ENCODE measurements at regions not wholly inside any gene's neighbourhood (a gene's known extent, or its start where the extent isn't known, plus 50 kb on each side); places are given as distances from the start of the nearest gene placed in this dataset.

DNA sequence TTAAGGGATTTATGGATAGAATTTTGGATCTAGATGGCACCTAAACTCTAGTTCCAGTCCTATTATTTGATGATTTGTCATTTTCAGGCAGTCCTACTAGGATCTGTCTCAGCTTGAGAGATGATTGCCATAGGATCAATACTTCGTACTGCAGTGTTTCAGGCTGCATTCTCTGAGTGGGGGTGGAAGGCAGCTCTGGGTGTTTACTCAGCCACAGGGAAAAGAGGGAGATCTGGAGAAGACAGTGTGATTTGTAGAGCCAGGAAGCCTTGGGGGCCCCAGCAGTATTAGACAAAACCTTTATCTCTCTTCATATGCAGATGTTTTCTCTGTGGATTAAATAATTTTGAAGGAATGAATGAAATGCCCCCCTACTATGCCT, 188.4 kb upstream of the SYNPR start:
- Histone ChIP-seq H3K27ac (ENCODE audit: low read depth, low read length) (no peak overlapping the region), H3K9me2 (ENCODE audit: insufficient read depth) (no peaks in the 10 kb centered on the region), H3K79me2 (ENCODE audit: insufficient read depth, low read length) (no peaks in the 10 kb centered on the region), H3K36me3 (ENCODE audit: control insufficient read depth in 1 of 2, insufficient read depth in 2 of 2, low read length in 2 of 2) (no peaks in the 10 kb centered on the region), H3K27me3 (ENCODE audit: insufficient read depth, low read length) (no peaks in the 10 kb centered on the region), H2AFZ (ENCODE audit: low read depth, low read length, poor library complexity, severe bottlenecking) (no peak overlapping the region), H3K9ac (ENCODE audit: low read length) (no peak overlapping the region), H3K4me3 (replicated peaks in 1 of 2; ENCODE audit: low read depth in 1 of 2, low read length in 2 of 2) (no peak overlapping the region), H3K4me1 (ENCODE audit: control insufficient read depth in 1 of 2, insufficient read depth in 2 of 2, low read length in 2 of 2) (no peaks in the 10 kb centered on the region), H3K9me3 (ENCODE audit: control insufficient read depth in 1 of 2, insufficient read depth in 1 of 2, low read depth in 1 of 2, low read length in 2 of 2) (no peaks in the 10 kb centered on the region), H3K4me2 (ENCODE audit: low read length) (no peak overlapping the region), H4K20me1 (ENCODE audit: insufficient read depth) (no peaks in the 10 kb centered on the region)
- ChIA-PET POLR2A (no interaction called here), CTCF (no interaction called here), RAD21 (ENCODE audit: low non-redundant PET in 1 of 2, low total read pairs in 2 of 2, uncharacterized antibody in 2 of 2, unreplicated experiment in 2 of 2) (no interaction called here)
- DNase-seq (ENCODE audit: low read depth, low spot score) (no peak), ATAC-seq (no peak)
- no TSS peak for BruUV-seq (replicated peaks)
- intact Hi-C loops (cut with micrococcal nuclease), result no loop called here
- TF ChIP-seq CEBPB (IDR thresholded peaks at IDR 0.05; ENCODE audit: low read depth) (no peak), ZNF274 (IDR thresholded peaks at IDR 0.05; ENCODE audit: low read depth, low read length) (no peak), ELF1 (IDR thresholded peaks at IDR 0.05; ENCODE audit: borderline replicate concordance, low read depth) (no peak), EGR1 (IDR thresholded peaks at IDR 0.05; ENCODE audit: low read depth) (no peak), SRF (IDR thresholded peaks at IDR 0.05; ENCODE audit: low read depth) (no peak), EZH2 (IDR thresholded peaks at IDR 0.05) (no peak), JUND (IDR thresholded peaks at IDR 0.05) (no peak), RAD21 (IDR thresholded peaks at IDR 0.05; ENCODE audit: low read depth) (no peak)
- TF ChIP-seq, protein P1, sequence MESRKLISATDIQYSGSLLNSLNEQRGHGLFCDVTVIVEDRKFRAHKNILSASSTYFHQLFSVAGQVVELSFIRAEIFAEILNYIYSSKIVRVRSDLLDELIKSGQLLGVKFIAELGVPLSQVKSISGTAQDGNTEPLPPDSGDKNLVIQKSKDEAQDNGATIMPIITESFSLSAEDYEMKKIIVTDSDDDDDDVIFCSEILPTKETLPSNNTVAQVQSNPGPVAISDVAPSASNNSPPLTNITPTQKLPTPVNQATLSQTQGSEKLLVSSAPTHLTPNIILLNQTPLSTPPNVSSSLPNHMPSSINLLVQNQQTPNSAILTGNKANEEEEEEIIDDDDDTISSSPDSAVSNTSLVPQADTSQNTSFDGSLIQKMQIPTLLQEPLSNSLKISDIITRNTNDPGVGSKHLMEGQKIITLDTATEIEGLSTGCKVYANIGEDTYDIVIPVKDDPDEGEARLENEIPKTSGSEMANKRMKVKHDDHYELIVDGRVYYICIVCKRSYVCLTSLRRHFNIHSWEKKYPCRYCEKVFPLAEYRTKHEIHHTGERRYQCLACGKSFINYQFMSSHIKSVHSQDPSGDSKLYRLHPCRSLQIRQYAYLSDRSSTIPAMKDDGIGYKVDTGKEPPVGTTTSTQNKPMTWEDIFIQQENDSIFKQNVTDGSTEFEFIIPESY (IDR thresholded peaks at IDR 0.05; ENCODE audit: extremely low read depth, insufficient replicate concordance, low read length), result no peak

DNA sequence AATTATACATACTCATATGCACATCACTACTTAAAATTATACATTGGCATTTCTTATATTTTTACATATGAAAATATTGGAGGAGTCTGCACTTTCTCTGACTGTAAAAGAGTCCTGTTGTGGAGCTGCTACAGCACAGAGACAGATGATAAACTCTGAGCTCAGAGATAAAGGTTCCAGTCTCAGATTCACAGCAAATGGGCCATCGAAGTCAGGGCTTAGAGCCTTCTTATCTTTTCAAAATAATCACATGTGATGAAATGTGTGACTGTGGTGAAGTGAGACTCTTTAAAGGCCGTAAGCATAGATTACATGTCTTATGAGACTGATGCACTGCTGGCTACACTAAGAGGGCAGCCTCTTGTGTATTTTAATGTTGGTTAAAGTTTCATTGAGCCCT, 187.5 kb upstream of the SYNPR start:
- RAD21 ChIA-PET (ENCODE audit: low non-redundant PET in 1 of 2, low total read pairs in 2 of 2, uncharacterized antibody in 2 of 2, unreplicated experiment in 2 of 2), result no interaction called here
- TF ChIP-seq CEBPB (IDR thresholded peaks at IDR 0.05; ENCODE audit: low read depth), result no peak
- no peak for TF ChIP-seq EZH2 (IDR thresholded peaks at IDR 0.05)
- no peak for TF ChIP-seq EGR1 (IDR thresholded peaks at IDR 0.05; ENCODE audit: low read depth)
- TF ChIP-seq FOSL1 (IDR thresholded peaks at IDR 0.05; ENCODE audit: low read depth), result no peak
- TF ChIP-seq SP1 (IDR thresholded peaks at IDR 0.05; ENCODE audit: low read depth), result no peak
- TF ChIP-seq POLR2A (IDR thresholded peaks at IDR 0.05; ENCODE audit: borderline replicate concordance, extremely low read depth, insufficient read depth, insufficient read length), result no peak
- no peak for TF ChIP-seq ELF1 (IDR thresholded peaks at IDR 0.05; ENCODE audit: borderline replicate concordance, low read depth)
- no peak for TF ChIP-seq JUND (IDR thresholded peaks at IDR 0.05)
- TF ChIP-seq SIN3A (IDR thresholded peaks at IDR 0.05; ENCODE audit: low read depth), result no peak
- TF ChIP-seq, protein P2, sequence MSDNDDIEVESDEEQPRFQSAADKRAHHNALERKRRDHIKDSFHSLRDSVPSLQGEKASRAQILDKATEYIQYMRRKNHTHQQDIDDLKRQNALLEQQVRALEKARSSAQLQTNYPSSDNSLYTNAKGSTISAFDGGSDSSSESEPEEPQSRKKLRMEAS (IDR thresholded peaks at IDR 0.05), result no peak
- no peak for TF ChIP-seq YY1 (IDR thresholded peaks at IDR 0.05; ENCODE audit: extremely low read depth, insufficient replicate concordance, low read depth, low read length)
- TF ChIP-seq, protein P1 (IDR thresholded peaks at IDR 0.05; ENCODE audit: extremely low read depth, insufficient replicate concordance, low read length), result no peak
- no peak for TF ChIP-seq ZNF274 (IDR thresholded peaks at IDR 0.05; ENCODE audit: low read depth, low read length)
- no peak for TF ChIP-seq CBX3 (IDR thresholded peaks at IDR 0.05; ENCODE audit: low read depth)
- TF ChIP-seq EZH2phosphoT487 (IDR thresholded peaks at IDR 0.05; ENCODE audit: borderline replicate concordance), result no peak
- TF ChIP-seq POLR2AphosphoS5 (IDR thresholded peaks at IDR 0.05; ENCODE audit: low read depth, low read length), result no peak
- TF ChIP-seq ZFX (IDR thresholded peaks at IDR 0.05), result no peak

More for the DNA sequence above, 187.5 kb upstream of the SYNPR start:
- H3K36me3 ChIP-seq (ENCODE audit: control insufficient read depth in 1 of 2, insufficient read depth in 2 of 2, low read length in 2 of 2), result no peaks in the 10 kb centered on the region
- no peaks in the 10 kb centered on the region for H3K9me3 ChIP-seq (ENCODE audit: control insufficient read depth in 1 of 2, insufficient read depth in 1 of 2, low read depth in 1 of 2, low read length in 2 of 2)
- intact Hi-C loops (cut with micrococcal nuclease), result no loop called here
- ATAC-seq (no peak), DNase-seq (ENCODE audit: low read depth, low spot score) (no peak)
- ChIA-PET CTCF (no interaction called here), POLR2A (no interaction called here)
- no peak overlapping the region for H3K9ac ChIP-seq (ENCODE audit: low read length)
- H4K20me1 ChIP-seq (ENCODE audit: insufficient read depth), result no peaks in the 10 kb centered on the region
- no peaks in the 10 kb centered on the region for H3K9me2 ChIP-seq (ENCODE audit: insufficient read depth)
- BruUV-seq (replicated peaks), result no TSS peak
- no peak overlapping the region for H2AFZ ChIP-seq (ENCODE audit: low read depth, low read length, poor library complexity, severe bottlenecking)
- H3K4me3 ChIP-seq (replicated peaks in 1 of 2; ENCODE audit: low read depth in 1 of 2, low read length in 2 of 2), result no peak overlapping the region
- H3K79me2 ChIP-seq (ENCODE audit: insufficient read depth, low read length), result no peaks in the 10 kb centered on the region
- H3K4me1 ChIP-seq (ENCODE audit: control insufficient read depth in 1 of 2, insufficient read depth in 2 of 2, low read length in 2 of 2), result no peaks in the 10 kb centered on the region
- no peaks in the 10 kb centered on the region for H3K27me3 ChIP-seq (ENCODE audit: insufficient read depth, low read length)
- no peak overlapping the region for H3K27ac ChIP-seq (ENCODE audit: low read depth, low read length)
- no peak overlapping the region for H3K4me2 ChIP-seq (ENCODE audit: low read length)
